ENCODE measurements at regions not wholly inside any gene's neighbourhood (a gene's known extent, or its start where the extent isn't known, plus 50 kb on each side); places are given as distances from the start of the nearest gene placed in this dataset.

DNA sequence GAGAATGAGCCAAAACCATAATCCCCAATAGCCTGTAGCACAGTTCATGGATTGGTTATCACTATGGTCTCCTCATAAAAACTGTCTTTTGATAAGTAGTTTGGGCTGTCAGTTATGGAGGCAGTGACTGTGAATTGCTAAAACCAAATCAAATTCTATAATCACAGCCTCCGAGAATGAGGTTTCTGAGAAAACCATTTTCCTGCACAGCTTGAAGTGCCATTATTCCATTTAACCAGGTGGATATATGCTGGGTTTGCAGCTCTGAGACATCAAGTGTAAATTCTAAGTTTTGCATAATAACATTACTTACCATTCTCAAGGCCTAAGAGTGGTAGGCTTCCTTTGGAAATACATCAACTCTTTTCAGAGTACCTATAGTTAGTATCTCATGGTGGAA, 485.4 kb downstream of the FRK start:
- TF ChIP-seq POLR2AphosphoS5 (IDR thresholded peaks at IDR 0.05; ENCODE audit: low read depth, low read length): no peak
- no peak for TF ChIP-seq RAD21 (IDR thresholded peaks at IDR 0.05; ENCODE audit: low read length)
- no peaks in the 10 kb centered on the region for H3K9me3 ChIP-seq
- H3K4me2 ChIP-seq: no peak overlapping the region
- H3K27me3 ChIP-seq (ENCODE audit: insufficient read depth): no peaks in the 10 kb centered on the region
- no peak overlapping the region for H3K27ac ChIP-seq (ENCODE audit: low read depth in 2 of 2, low read length in 1 of 2)
- H3K9me2 ChIP-seq: no peaks in the 10 kb centered on the region
- H3K79me2 ChIP-seq (ENCODE audit: insufficient read depth): no peaks in the 10 kb centered on the region
- H2AFZ ChIP-seq (ENCODE audit: low read depth): no peak overlapping the region
- H3F3A ChIP-seq (replicated peaks; ENCODE audit: insufficient read depth): no peaks in the 10 kb centered on the region
- H3K9ac ChIP-seq: no peak overlapping the region
- H3K36me3 ChIP-seq (replicated peaks in 1 of 2; ENCODE audit: control insufficient read depth in 1 of 2, insufficient read depth in 2 of 2, low read length in 1 of 2): no peaks in the 10 kb centered on the region
- POLR2A ChIA-PET: no interaction called here
- no peak for DNase-seq
- WGBS (ENCODE audit: low lambda C conversion rate): 32% methylated on average over 1 of the region's 1 CpG
- H4K20me1 ChIP-seq (ENCODE audit: insufficient read depth): no peaks in the 10 kb centered on the region
- H3K4me3 ChIP-seq (ENCODE audit: low read depth in 2 of 2, low read length in 1 of 2): no peak overlapping the region
- H3K4me1 ChIP-seq (ENCODE audit: control insufficient read depth in 1 of 2, insufficient read depth in 2 of 2, low read depth in 1 of 2, low read length in 1 of 2): no peaks in the 10 kb centered on the region
- CTCF ChIA-PET: no interaction called here

GRCh38 chr6:115573861-115574260, 486.8 kb downstream of the FRK start:
- H3K4me3 ChIP-seq (ENCODE audit: low read depth in 2 of 2, low read length in 1 of 2): no peak overlapping the region
- DNase-seq: no peak
- H3K9me2 ChIP-seq: no peaks in the 10 kb centered on the region
- no peaks in the 10 kb centered on the region for H3K9me3 ChIP-seq
- no peaks in the 10 kb centered on the region for H3K36me3 ChIP-seq (replicated peaks in 1 of 2; ENCODE audit: control insufficient read depth in 1 of 2, insufficient read depth in 2 of 2, low read length in 1 of 2)
- WGBS (ENCODE audit: low lambda C conversion rate): 33% methylated on average over 2 of the region's 2 CpGs
- no peak overlapping the region for H2AFZ ChIP-seq (ENCODE audit: low read depth)
- POLR2A ChIA-PET: no interaction called here
- no peak for TF ChIP-seq RXRA (IDR thresholded peaks at IDR 0.05; ENCODE audit: borderline replicate concordance, low read depth)
- no peak for TF ChIP-seq SIN3A (IDR thresholded peaks at IDR 0.05; ENCODE audit: borderline replicate concordance, low read depth, low read length)
- TF ChIP-seq SMC3 (IDR thresholded peaks at IDR 0.05; ENCODE audit: low read depth, low read length): no peak
- TF ChIP-seq, protein P1, sequence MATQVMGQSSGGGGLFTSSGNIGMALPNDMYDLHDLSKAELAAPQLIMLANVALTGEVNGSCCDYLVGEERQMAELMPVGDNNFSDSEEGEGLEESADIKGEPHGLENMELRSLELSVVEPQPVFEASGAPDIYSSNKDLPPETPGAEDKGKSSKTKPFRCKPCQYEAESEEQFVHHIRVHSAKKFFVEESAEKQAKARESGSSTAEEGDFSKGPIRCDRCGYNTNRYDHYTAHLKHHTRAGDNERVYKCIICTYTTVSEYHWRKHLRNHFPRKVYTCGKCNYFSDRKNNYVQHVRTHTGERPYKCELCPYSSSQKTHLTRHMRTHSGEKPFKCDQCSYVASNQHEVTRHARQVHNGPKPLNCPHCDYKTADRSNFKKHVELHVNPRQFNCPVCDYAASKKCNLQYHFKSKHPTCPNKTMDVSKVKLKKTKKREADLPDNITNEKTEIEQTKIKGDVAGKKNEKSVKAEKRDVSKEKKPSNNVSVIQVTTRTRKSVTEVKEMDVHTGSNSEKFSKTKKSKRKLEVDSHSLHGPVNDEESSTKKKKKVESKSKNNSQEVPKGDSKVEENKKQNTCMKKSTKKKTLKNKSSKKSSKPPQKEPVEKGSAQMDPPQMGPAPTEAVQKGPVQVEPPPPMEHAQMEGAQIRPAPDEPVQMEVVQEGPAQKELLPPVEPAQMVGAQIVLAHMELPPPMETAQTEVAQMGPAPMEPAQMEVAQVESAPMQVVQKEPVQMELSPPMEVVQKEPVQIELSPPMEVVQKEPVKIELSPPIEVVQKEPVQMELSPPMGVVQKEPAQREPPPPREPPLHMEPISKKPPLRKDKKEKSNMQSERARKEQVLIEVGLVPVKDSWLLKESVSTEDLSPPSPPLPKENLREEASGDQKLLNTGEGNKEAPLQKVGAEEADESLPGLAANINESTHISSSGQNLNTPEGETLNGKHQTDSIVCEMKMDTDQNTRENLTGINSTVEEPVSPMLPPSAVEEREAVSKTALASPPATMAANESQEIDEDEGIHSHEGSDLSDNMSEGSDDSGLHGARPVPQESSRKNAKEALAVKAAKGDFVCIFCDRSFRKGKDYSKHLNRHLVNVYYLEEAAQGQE (IDR thresholded peaks at IDR 0.05; ENCODE audit: low read depth, low read length): no peak
- TF ChIP-seq FOSL2 (IDR thresholded peaks at IDR 0.05; ENCODE audit: borderline replicate concordance, low read depth): no peak
- TF ChIP-seq GATA2 (CRISPR knock-in tag; IDR thresholded peaks at IDR 0.05): no peak
- no peak for TF ChIP-seq GABPA (IDR thresholded peaks at IDR 0.05; ENCODE audit: low read depth)
- H3K4me2 ChIP-seq: no peak overlapping the region
- no peak overlapping the region for H3K9ac ChIP-seq
- H3K79me2 ChIP-seq (ENCODE audit: insufficient read depth): no peaks in the 10 kb centered on the region
- no peaks in the 10 kb centered on the region for H3K27me3 ChIP-seq (ENCODE audit: insufficient read depth)
- H3K27ac ChIP-seq (ENCODE audit: low read depth in 2 of 2, low read length in 1 of 2): no peak overlapping the region
- CTCF ChIA-PET: interaction anchor here (1.1 kb wide), 1 partner anchor 96 kb away, joined by 4 read pairs; no protein-coding TSS in a partner anchor
- no peaks in the 10 kb centered on the region for H3F3A ChIP-seq (replicated peaks; ENCODE audit: insufficient read depth)
- no peaks in the 10 kb centered on the region for H3K4me1 ChIP-seq (ENCODE audit: control insufficient read depth in 1 of 2, insufficient read depth in 2 of 2, low read depth in 1 of 2, low read length in 1 of 2)
- no peaks in the 10 kb centered on the region for H4K20me1 ChIP-seq (ENCODE audit: insufficient read depth)

DNA sequence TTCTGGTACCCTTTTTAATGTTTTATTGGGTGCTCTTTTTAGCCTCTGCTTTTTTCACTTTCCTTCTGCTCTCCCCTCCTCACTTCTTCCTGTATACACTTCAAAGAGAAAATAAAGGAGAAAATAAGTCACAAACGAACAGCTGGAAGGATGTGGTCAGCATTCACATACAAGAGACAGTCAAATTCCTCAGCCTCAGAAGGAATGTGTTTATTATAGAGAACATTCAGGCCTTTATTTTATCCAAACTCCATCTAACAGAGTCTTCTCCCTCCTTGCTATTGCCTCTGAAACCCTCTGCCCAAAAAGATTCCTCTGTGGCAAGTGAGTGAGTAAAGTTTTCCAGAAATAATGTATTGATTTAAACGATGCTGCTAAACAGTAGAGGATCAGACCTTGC, 490.4 kb downstream of the FRK start:
- Histone ChIP-seq H3K27ac (ENCODE audit: low read depth in 2 of 2, low read length in 1 of 2) (no peak overlapping the region), H3K9ac (no peak overlapping the region), H4K20me1 (ENCODE audit: insufficient read depth) (no peaks in the 10 kb centered on the region), H3K36me3 (replicated peaks in 1 of 2; ENCODE audit: control insufficient read depth in 1 of 2, insufficient read depth in 2 of 2, low read length in 1 of 2) (no peaks in the 10 kb centered on the region), H3K9me3 (no peaks in the 10 kb centered on the region), H3K27me3 (ENCODE audit: insufficient read depth) (no peaks in the 10 kb centered on the region), H3K4me3 (ENCODE audit: low read depth in 2 of 2, low read length in 1 of 2) (no peak overlapping the region), H3K9me2 (no peaks in the 10 kb centered on the region), H3F3A (replicated peaks; ENCODE audit: insufficient read depth) (no peaks in the 10 kb centered on the region), H3K4me1 (ENCODE audit: control insufficient read depth in 1 of 2, insufficient read depth in 2 of 2, low read depth in 1 of 2, low read length in 1 of 2) (no peaks in the 10 kb centered on the region), H2AFZ (ENCODE audit: low read depth) (no peak overlapping the region), H3K4me2 (no peak overlapping the region), H3K79me2 (ENCODE audit: insufficient read depth) (no peaks in the 10 kb centered on the region)
- 13% methylated on average over 2 of the region's 2 CpGs for WGBS (ENCODE audit: low lambda C conversion rate)
- ChIA-PET POLR2A (no interaction called here), CTCF (no interaction called here)
- no peak for TF ChIP-seq TEAD4 (IDR thresholded peaks at IDR 0.05; ENCODE audit: borderline replicate concordance, insufficient read depth)
- DNase-seq: no peak

Data from SK-N-SH (cell line).